ENCODE measurements at regions not wholly inside any gene's neighbourhood (a gene's known extent, or its start where the extent isn't known, plus 50 kb on each side); places are given as distances from the start of the nearest gene placed in this dataset.

DNA sequence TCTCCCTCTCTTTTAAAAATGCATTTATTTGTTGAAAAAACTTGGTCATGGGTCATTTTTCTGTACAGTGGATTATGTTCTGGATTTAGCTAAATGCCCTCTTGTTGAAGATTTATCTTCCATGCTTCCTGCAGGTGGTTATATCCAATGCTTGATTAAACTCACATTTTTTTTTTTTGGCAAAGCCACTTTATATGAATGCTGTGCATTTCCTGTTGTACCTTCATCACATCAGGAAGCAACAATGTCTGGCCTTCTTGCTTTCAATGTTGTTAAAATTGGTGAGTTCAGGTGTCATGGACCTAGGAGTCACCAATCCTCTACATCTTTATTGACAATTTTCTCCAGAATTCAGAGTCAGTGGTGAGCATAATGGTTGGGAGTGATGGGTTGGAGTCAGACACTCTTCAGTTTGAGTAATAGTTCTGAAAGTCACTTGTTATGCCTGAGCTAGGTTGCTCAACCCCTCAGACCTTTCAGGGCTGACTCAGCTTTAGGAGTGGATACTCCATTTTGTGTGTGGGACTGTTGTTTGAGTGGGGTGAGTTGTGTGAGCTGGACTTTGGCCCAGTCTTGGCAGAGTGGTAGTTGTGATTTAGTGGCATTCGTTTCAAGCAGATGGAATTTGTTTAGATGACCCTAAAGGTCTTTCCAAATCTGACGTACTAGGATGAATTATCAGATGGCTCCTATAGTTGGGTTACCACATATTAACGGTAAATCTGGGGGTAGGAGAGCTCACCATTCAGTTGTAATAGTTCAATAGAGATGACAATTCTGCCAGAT is 213.5 kb upstream of the ZNF32 start:
- TF ChIP-seq ZFX (IDR thresholded peaks at IDR 0.05): no peak
- TF ChIP-seq, protein P1, sequence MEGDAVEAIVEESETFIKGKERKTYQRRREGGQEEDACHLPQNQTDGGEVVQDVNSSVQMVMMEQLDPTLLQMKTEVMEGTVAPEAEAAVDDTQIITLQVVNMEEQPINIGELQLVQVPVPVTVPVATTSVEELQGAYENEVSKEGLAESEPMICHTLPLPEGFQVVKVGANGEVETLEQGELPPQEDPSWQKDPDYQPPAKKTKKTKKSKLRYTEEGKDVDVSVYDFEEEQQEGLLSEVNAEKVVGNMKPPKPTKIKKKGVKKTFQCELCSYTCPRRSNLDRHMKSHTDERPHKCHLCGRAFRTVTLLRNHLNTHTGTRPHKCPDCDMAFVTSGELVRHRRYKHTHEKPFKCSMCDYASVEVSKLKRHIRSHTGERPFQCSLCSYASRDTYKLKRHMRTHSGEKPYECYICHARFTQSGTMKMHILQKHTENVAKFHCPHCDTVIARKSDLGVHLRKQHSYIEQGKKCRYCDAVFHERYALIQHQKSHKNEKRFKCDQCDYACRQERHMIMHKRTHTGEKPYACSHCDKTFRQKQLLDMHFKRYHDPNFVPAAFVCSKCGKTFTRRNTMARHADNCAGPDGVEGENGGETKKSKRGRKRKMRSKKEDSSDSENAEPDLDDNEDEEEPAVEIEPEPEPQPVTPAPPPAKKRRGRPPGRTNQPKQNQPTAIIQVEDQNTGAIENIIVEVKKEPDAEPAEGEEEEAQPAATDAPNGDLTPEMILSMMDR (conservative IDR thresholded peaks at IDR 0.05): no peak
